Neural cell (in vitro differentiated cells): ENCODE measurements at regions not wholly inside any gene's neighbourhood (a gene's known extent, or its start where the extent isn't known, plus 50 kb on each side); places are given as distances from the start of the nearest gene placed in this dataset.
"Not testable (repeated sequence)": the region's sequence is repeated elsewhere in the genome, so short reads cannot be mapped to it uniquely, and the experiment has no call there.

ENCODE experiments used
- CTCF ChIP-seq: fragments of 450-650 bp; IDR thresholded peaks from 2 replicates; pipeline ENCODE4 v1.5.1; 2014; ENCODE audit warnings: antibody characterized with exemption, mild to moderate bottlenecking, moderate library complexity; ENCODE audit not compliant: poor library complexity, severe bottlenecking
- EP300 ChIP-seq: fragments of 450-650 bp; conservative IDR thresholded peaks from 2 replicates; pipeline ENCODE4 v1.6.1; 2014; ENCODE audit warnings: antibody characterized with exemption, mild to moderate bottlenecking, moderate library complexity; ENCODE audit not compliant: poor library complexity, severe bottlenecking
- EZH2 ChIP-seq: fragments of 200-600, 300-800 bp; shearing (Covaris generic), sonication (generic); IDR thresholded peaks from 2 replicates; pipeline ENCODE4 v1.6.1; 2014; ENCODE audit warnings: antibody characterized with exemption, low read length, borderline replicate concordance, mild to moderate bottlenecking; ENCODE audit not compliant: insufficient read depth, poor library complexity, severe bottlenecking
- POLR2AphosphoS5 ChIP-seq: IDR thresholded peaks from 2 replicates; pipeline ENCODE4 v1.6.1; 2012
- REST ChIP-seq: IDR thresholded peaks from 2 replicates; pipeline ENCODE4 v1.6.1; 2012; ENCODE audit warnings: borderline replicate concordance

GRCh38 chr10:117838500-117839498, 207.9 kb downstream of the RAB11FIP2 start:
- TF ChIP-seq CTCF, POLR2AphosphoS5, EZH2, REST, EP300: not testable (repeated sequence)
